Coronary artery (tissue), 2 donors: ENCODE measurements at regions not wholly inside any gene's neighbourhood (a gene's known extent, or its start where the extent isn't known, plus 50 kb on each side); places are given as distances from the start of the nearest gene placed in this dataset.

Experiments used
- DNase-seq: peaks from one replicate; pipeline ENCODE4 v3.0.0-alpha.2; 2017; ENCODE audit warnings: low spot score
- H3K27ac ChIP-seq, 2 donors: fragments of 200-600 bp; sonication (generic); one replicate each; pipeline ENCODE4 v1.5.1; 2016 to 2019
- H3K4me3 ChIP-seq: fragments of 200-600 bp; sonication (generic); 2 replicates; pipeline ENCODE4 v1.5.1; 2016; ENCODE audit warnings: mild to moderate bottlenecking, moderate library complexity
- TF ChIP-seq, protein P1 (sequence below): fragments of 200-600 bp; sonication (generic); IDR thresholded peaks from one replicate; pipeline ENCODE4 v1.5.1; 2019; ENCODE audit warnings: antibody characterized with exemption

DNA sequence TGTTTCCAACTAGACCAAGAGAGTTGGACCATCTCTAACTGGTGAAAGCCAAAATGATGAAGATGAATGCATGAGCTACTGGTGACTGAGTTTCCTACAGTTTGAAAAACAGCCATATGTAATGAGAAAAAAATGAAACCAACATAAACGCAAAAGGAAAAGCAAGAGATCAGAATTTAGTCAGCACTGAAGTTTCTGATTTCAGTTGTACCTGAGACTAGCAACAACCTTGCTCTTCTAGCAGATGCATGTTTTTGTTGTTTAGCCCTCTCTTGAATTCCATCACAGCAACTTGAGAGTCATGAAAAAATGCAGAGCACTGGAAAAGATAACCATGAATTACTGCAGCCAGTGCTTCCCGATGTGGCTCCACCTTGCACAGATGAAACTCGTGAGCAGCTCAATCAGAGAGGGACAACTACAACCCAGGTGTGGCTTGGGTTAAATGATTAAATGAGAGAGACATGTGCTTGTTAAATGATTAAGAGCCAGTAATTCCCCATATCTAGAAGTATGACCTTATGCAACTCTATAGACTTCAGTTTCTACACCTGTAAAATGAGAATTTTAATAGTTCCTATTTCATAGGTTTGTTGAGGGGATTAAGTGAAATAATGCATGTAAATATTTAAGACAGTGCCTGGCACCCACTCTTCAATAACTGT is 104.8 kb downstream of the ELOVL4 start:
- no peak overlapping the region for H3K4me3 ChIP-seq
- TF ChIP-seq, protein P1, sequence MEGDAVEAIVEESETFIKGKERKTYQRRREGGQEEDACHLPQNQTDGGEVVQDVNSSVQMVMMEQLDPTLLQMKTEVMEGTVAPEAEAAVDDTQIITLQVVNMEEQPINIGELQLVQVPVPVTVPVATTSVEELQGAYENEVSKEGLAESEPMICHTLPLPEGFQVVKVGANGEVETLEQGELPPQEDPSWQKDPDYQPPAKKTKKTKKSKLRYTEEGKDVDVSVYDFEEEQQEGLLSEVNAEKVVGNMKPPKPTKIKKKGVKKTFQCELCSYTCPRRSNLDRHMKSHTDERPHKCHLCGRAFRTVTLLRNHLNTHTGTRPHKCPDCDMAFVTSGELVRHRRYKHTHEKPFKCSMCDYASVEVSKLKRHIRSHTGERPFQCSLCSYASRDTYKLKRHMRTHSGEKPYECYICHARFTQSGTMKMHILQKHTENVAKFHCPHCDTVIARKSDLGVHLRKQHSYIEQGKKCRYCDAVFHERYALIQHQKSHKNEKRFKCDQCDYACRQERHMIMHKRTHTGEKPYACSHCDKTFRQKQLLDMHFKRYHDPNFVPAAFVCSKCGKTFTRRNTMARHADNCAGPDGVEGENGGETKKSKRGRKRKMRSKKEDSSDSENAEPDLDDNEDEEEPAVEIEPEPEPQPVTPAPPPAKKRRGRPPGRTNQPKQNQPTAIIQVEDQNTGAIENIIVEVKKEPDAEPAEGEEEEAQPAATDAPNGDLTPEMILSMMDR, result no peak
- DNase-seq, result no peak
- no peak overlapping the region for H3K27ac ChIP-seq

DNA sequence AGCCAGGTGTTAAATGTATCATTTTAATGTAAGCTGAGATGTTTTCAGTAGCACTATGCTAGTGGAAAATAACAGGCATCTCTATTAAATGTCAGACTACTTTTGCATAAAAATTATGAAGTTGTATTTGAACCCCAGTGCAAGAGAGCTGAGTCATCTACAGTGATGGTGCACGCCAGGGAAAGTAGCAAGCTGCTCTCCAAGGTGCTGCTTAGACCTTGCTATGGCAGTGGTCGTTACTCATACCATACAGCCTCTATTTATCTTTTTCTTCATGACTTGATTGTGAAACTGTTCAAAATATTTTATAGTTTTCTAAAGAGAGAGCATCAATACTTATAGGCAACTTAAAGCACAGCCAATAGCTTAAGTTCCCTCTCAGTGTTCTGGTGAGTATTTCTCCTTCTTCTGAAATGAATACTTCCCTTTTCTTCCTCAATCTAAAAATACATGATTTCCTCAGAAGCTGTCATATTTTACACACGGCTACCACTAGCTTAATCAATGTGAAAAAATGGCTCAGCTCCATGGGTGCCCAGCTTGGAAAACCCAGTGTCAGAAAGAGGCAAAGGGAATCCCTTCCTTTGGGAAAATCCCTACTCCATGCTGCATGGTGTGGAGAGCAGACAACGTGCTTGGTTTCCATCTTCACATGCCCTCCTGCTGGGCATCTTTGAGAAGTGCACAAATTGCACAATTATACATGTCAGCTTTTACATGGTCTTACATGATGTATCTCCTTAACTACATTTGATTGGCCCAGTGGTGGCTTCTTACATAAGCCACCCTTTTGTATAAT is 105.6 kb downstream of the ELOVL4 start:
- Histone ChIP-seq H3K27ac (no peak overlapping the region), H3K4me3 (no peak overlapping the region)
- no peak for DNase-seq
- TF ChIP-seq, protein P1, result no peak

DNA sequence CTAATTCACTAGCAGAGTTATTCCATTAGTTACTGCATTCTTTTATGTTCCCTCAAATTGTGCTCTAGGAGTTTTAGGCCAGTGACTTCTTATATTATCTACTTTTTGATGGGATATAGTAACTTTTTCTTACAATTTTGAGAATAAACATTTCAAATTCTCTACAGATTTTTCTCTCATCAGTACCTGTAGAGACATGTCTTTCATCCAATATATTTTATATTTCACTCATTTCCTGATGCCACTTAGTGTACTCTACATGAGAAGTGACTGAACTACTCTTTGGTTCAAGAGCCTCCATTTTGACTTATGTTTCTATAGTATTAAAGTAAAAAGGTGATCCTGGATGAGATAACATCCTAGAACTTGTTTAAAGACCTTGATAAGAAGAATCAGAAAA is 108.5 kb downstream of the ELOVL4 start:
- H3K4me3 ChIP-seq, result no peak overlapping the region
- no peak overlapping the region for H3K27ac ChIP-seq
- TF ChIP-seq, protein P1, result no peak
- DNase-seq, result no peak

DNA sequence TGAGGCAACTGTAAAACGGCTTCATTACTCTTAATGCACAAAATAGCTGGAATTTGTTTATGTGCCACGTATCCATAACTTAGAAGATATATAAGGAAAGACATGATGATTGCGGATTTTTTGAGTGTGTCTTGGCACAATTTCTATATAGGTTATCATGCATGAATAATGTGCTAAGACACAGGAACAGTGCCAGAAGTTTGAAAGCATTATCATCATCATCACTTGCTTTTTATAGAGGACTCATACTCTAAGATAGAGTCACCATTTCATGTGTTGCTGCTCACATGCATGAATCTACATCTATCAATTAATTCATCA is 113.4 kb downstream of the ELOVL4 start:
- Histone ChIP-seq H3K27ac (no peak overlapping the region), H3K4me3 (no peak overlapping the region)
- TF ChIP-seq, protein P1, result no peak
- no peak for DNase-seq

DNA sequence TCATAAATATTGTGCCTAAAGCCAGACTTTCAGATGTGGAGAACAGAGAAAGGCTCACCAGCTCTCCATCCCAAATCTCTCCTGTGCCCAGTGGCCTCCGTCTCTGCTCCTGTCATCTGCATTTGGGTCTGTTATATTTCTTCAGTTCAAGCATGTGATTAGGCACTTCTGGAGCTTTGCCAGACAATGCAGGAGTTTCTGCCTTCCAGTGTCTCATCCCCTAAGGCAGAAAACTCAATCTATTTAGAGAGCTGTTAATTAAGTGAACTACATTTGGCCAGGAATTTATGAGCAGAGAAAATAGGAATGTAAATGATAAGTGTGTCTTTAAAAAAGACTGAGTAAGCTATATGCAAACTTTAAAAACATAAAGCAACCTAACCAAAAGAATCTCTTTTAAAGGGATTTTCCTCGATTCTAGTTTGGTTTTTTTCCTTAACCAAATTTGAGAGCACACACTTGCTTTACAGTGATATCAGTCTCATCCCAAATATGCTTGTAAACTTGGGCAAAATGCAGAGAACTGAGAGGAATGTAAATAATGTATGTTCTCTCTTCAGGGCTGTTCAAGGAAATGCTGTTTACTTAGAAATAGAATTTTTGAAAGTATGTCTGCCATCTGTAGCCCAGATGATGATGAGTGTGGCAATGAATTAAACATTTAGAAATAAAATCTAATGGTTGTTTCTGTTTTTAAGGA is 113.9 kb downstream of the ELOVL4 start:
- TF ChIP-seq, protein P1, result no peak
- DNase-seq, result no peak
- H3K4me3 ChIP-seq, result no peak overlapping the region
- no peak overlapping the region for H3K27ac ChIP-seq

DNA sequence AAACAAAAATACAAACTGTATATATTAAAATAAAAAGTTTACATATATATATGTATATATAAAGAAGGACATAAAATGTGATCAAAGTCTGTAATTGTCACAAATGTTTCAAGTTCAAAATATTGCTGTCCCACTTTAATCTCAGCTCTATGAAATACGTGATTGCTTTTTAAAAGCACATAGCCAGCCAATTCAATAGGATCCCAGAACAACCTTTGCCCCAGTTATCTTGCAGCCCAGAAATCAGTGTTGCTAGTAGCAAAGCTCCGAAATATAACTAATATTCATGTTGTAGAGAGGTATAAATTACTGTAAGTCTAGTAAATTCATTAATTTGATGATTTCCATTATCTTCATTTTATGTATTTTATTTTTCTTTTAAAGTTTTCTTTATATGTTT is 114.6 kb downstream of the ELOVL4 start:
- DNase-seq, result no peak
- TF ChIP-seq, protein P1, result no peak
- H3K4me3 ChIP-seq, result no peak overlapping the region
- H3K27ac ChIP-seq, result no peak overlapping the region
